ENCODE measurements at regions not wholly inside any gene's neighbourhood (a gene's known extent, or its start where the extent isn't known, plus 50 kb on each side); places are given as distances from the start of the nearest gene placed in this dataset.

- no peak overlapping the region for H3K4me3 ChIP-seq (ENCODE audit: low read length in 3 of 3)
- no peaks in the 10 kb centered on the region for H3K4me1 ChIP-seq (ENCODE audit: control insufficient read depth in 2 of 3, insufficient read depth in 2 of 3, low read depth in 1 of 3, low read length in 3 of 3)
- H3K27ac ChIP-seq (ENCODE audit: low read depth in 2 of 2, low read length in 2 of 2) = no peak overlapping the region
- H3K36me3 ChIP-seq (ENCODE audit: control insufficient read depth in 2 of 3, insufficient read depth in 3 of 3, low read length in 3 of 3) = no peaks in the 10 kb centered on the region
- intact Hi-C loops (cut with DNase I) = no loop called here
- no peaks in the 10 kb centered on the region for H3K27me3 ChIP-seq (ENCODE audit: control insufficient read depth, insufficient read depth, low read length)
- H3K9me3 ChIP-seq (ENCODE audit: control insufficient read depth in 2 of 3, insufficient read depth in 1 of 3, low read length in 3 of 3) = no peaks in the 10 kb centered on the region
- H3K9ac ChIP-seq (ENCODE audit: low read length in 3 of 3) = no peak overlapping the region
- FAIRE-seq (no peak), DNase-seq (no peak)
- TF ChIP-seq, protein P1, sequence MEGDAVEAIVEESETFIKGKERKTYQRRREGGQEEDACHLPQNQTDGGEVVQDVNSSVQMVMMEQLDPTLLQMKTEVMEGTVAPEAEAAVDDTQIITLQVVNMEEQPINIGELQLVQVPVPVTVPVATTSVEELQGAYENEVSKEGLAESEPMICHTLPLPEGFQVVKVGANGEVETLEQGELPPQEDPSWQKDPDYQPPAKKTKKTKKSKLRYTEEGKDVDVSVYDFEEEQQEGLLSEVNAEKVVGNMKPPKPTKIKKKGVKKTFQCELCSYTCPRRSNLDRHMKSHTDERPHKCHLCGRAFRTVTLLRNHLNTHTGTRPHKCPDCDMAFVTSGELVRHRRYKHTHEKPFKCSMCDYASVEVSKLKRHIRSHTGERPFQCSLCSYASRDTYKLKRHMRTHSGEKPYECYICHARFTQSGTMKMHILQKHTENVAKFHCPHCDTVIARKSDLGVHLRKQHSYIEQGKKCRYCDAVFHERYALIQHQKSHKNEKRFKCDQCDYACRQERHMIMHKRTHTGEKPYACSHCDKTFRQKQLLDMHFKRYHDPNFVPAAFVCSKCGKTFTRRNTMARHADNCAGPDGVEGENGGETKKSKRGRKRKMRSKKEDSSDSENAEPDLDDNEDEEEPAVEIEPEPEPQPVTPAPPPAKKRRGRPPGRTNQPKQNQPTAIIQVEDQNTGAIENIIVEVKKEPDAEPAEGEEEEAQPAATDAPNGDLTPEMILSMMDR (IDR thresholded peaks at IDR 0.05; ENCODE audit: borderline replicate concordance, extremely low read depth, insufficient read depth) = no peak
These were observed 198.0 kb downstream of the SIM1 start for GRCh38 chr6:100266494-100267401.

DNA sequence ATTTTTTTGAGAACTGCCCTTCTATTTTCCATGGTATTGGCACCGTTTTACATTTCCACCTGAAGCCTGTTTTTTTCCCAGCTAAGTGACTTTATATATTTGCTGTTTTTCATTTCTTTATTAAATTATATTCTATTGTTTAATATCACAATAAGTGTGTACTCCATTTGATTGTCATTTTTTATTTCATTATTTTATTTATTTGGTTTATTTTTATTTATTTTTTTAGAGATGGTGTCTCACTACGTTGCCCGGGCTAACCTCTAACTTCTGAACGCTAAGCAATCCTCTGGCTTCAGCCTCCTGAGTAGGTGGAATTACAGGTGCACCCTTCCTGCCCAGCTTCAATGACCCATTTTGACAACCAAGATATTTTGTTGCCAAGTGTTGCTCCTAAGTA lies 202.6 kb downstream of the SIM1 start:
- Histone ChIP-seq H3K27me3 (ENCODE audit: control insufficient read depth, insufficient read depth, low read length) (no peaks in the 10 kb centered on the region), H3K9ac (ENCODE audit: low read length in 3 of 3) (no peak overlapping the region), H3K36me3 (ENCODE audit: control insufficient read depth in 2 of 3, insufficient read depth in 3 of 3, low read length in 3 of 3) (no peaks in the 10 kb centered on the region), H3K27ac (ENCODE audit: low read depth in 2 of 2, low read length in 2 of 2) (no peak overlapping the region), H3K4me1 (ENCODE audit: control insufficient read depth in 2 of 3, insufficient read depth in 2 of 3, low read depth in 1 of 3, low read length in 3 of 3) (no peaks in the 10 kb centered on the region), H3K9me3 (ENCODE audit: control insufficient read depth in 2 of 3, insufficient read depth in 1 of 3, low read length in 3 of 3) (no peaks in the 10 kb centered on the region), H3K4me3 (ENCODE audit: low read length in 3 of 3) (no peak overlapping the region)
- DNase-seq (no peak), FAIRE-seq (no peak)
- intact Hi-C loops (cut with DNase I) = no loop called here
- TF ChIP-seq, protein P1 (IDR thresholded peaks at IDR 0.05; ENCODE audit: borderline replicate concordance, extremely low read depth, insufficient read depth) = no peak

- Histone ChIP-seq H3K36me3 (ENCODE audit: control insufficient read depth in 2 of 3, insufficient read depth in 3 of 3, low read length in 3 of 3) (no peaks in the 10 kb centered on the region), H3K4me3 (ENCODE audit: low read length in 3 of 3) (no peak overlapping the region), H3K9me3 (ENCODE audit: control insufficient read depth in 2 of 3, insufficient read depth in 1 of 3, low read length in 3 of 3) (no peaks in the 10 kb centered on the region), H3K9ac (ENCODE audit: low read length in 3 of 3) (no peak overlapping the region), H3K4me1 (ENCODE audit: control insufficient read depth in 2 of 3, insufficient read depth in 2 of 3, low read depth in 1 of 3, low read length in 3 of 3) (no peaks in the 10 kb centered on the region), H3K27ac (ENCODE audit: low read depth in 2 of 2, low read length in 2 of 2) (no peak overlapping the region), H3K27me3 (ENCODE audit: control insufficient read depth, insufficient read depth, low read length) (no peaks in the 10 kb centered on the region)
- DNase-seq (no peak), FAIRE-seq (no peak)
- TF ChIP-seq, protein P1 (IDR thresholded peaks at IDR 0.05; ENCODE audit: borderline replicate concordance, extremely low read depth, insufficient read depth) = no peak
- intact Hi-C loops (cut with DNase I) = no loop called here
These were observed 203.2 kb downstream of the SIM1 start for GRCh38 chr6:100261486-100261885.

Measured in kidney (tissue), 13 donors.